K562 (cell line): ENCODE measurements at regions not wholly inside any gene's neighbourhood (a gene's known extent, or its start where the extent isn't known, plus 50 kb on each side); places are given as distances from the start of the nearest gene placed in this dataset.

Experiments
- ATAC-seq: fragments of 200-7000 bp; cut with Tn5 transposase; 3 replicates; pipeline ENCODE4 v1.9.1; 2020; ENCODE audit warnings: moderate library complexity
- BruUV-seq: library from RNA; stranded (reverse); fragments of 400-500 nt; replicated peaks from 2 replicates; lab custom pipeline; 2021; lab: Mats Ljungman, UMichigan
- CTCF ChIA-PET: fragments of 300-600 bp; formaldehyde crosslinking; extraction: SDS; loops from one replicate; lab custom pipeline; 2021; ENCODE audit warnings: low intra/inter-chr PET ratio; lab: Yijun Ruan, JAX
- POLR2A ChIA-PET: fragments of 300-600, 350-650 bp; sonication (Branson Sonifier 250); formaldehyde crosslinking; extraction: SDS; loops from one replicate; lab custom pipeline; 2021; ENCODE audit warnings: antibody characterized with exemption, inconsistent platforms; lab: Yijun Ruan, JAX
- DNase-seq, 4 experiments: peaks; one replicate each; pipeline versions ENCODE4 v3.0.0 to v3.0.0-alpha.2; 2011 to 2018; ENCODE audit warnings: low spot score in 3 of 4, mixed read lengths in 3 of 4; ENCODE audit errors: extremely low read depth in 1 of 4
- FAIRE-seq: peaks from 2 replicates; lab custom pipeline; 2011; peaks lifted over from hg19 to GRCh38; lab: Jason Lieb, UNC
- H2AFZ ChIP-seq: 2 replicates; pipeline ENCODE4 v1.6.0; 2011; ENCODE audit warnings: low read depth, low read length, control low read depth, inconsistent platforms
- H3K27ac ChIP-seq: fragments of 200-600 bp; 3 replicates; pipeline ENCODE4 v1.8.0; 2011; ENCODE audit warnings: low read depth, mild to moderate bottlenecking, control low read depth, inconsistent platforms, low read length, moderate library complexity, mixed read lengths; ENCODE audit errors: extremely low read depth
- H3K27me3 ChIP-seq, 2 experiments: fragments of 300-600 bp in 1 of 2; 2 replicates in 1 of 2; 3 replicates in 1 of 2; pipeline versions ENCODE4 v1.6.0 to v1.8.0; 2011; ENCODE audit warnings: inconsistent platforms in 2 of 2, low read length in 2 of 2, mild to moderate bottlenecking in 1 of 2, mixed read lengths in 1 of 2, moderate library complexity in 1 of 2; ENCODE audit not compliant: control insufficient read depth in 2 of 2, insufficient read depth in 2 of 2
- H3K36me3 ChIP-seq: fragments of 300-600 bp; 3 replicates; pipeline ENCODE4 v1.8.0; 2011; ENCODE audit warnings: mild to moderate bottlenecking, low read length, inconsistent platforms; ENCODE audit not compliant: control insufficient read depth, insufficient read depth
- H3K4me1 ChIP-seq, 2 experiments: fragments of 200-600 bp in 1 of 2; replicated peaks in 1 of 2; 2 replicates in 1 of 2; 3 replicates in 1 of 2; pipeline versions ENCODE4 v1.5.1 to v1.8.0; 2011; ENCODE audit warnings: inconsistent platforms in 2 of 2, low read length in 2 of 2, mild to moderate bottlenecking in 1 of 2, mixed read lengths in 1 of 2, moderate library complexity in 1 of 2; ENCODE audit not compliant: control insufficient read depth in 2 of 2, insufficient read depth in 2 of 2
- H3K4me2 ChIP-seq: 2 replicates; pipeline ENCODE4 v1.6.1; 2011; ENCODE audit warnings: low read length, control low read depth, inconsistent platforms, mixed read lengths; ENCODE audit not compliant: insufficient read depth
- H3K4me3 ChIP-seq: fragments of 200-600 bp; sonication (generic), shearing (Covaris generic); 2 replicates; pipeline ENCODE4 v1.5.1; 2016; ENCODE audit warnings: control low read depth, inconsistent platforms
- H3K79me2 ChIP-seq: fragments of 200-600 bp; 3 replicates; pipeline ENCODE4 v1.8.0; 2011; ENCODE audit warnings: low read length, inconsistent platforms; ENCODE audit not compliant: control insufficient read depth, insufficient read depth
- H3K9ac ChIP-seq, 2 experiments: 2 replicates each; pipeline versions ENCODE4 v1.6.0 to v1.6.1; 2011; ENCODE audit warnings: low read depth in 2 of 2, low read length in 2 of 2, control low read depth in 1 of 2, inconsistent platforms in 1 of 2, mild to moderate bottlenecking in 1 of 2, mixed read lengths in 1 of 2; ENCODE audit not compliant: insufficient read depth in 1 of 2
- H3K9me1 ChIP-seq: one replicate; pipeline ENCODE4 v1.6.0; 2011; ENCODE audit warnings: inconsistent platforms, mild to moderate bottlenecking, low read length, moderate library complexity; ENCODE audit not compliant: control insufficient read depth, insufficient read depth
- H3K9me3 ChIP-seq: replicated peaks from 2 replicates; pipeline ENCODE4 v1.5.1; 2011; ENCODE audit warnings: low read depth, low read length, inconsistent platforms; ENCODE audit not compliant: control insufficient read depth, insufficient read depth
- H4K20me1 ChIP-seq: replicated peaks from 2 replicates; pipeline ENCODE4 v1.6.1; 2011; ENCODE audit warnings: low read length, inconsistent platforms, mixed read lengths; ENCODE audit not compliant: control insufficient read depth, insufficient read depth
- BCL6 ChIP-seq: fragments of 250-450 bp; sonication (Bioruptor Pico); IDR thresholded peaks from 2 replicates; pipeline ENCODE4 v1.4.0; 2020
- ELK3 ChIP-seq: fragments of 450-650 bp; formaldehyde crosslinking; IDR thresholded peaks from 2 replicates; pipeline ENCODE4 v1.4.0; 2020; ENCODE audit warnings: mild to moderate bottlenecking
- HNRNPK ChIP-seq: fragments of 200-400 bp; formaldehyde crosslinking; IDR thresholded peaks from one replicate; pipeline ENCODE4 v1.6.1; 2018; ENCODE audit warnings: mild to moderate bottlenecking, low read depth, low read length; ENCODE audit not compliant: poor library complexity, severe bottlenecking
- KAT7 ChIP-seq: sonication (generic); formaldehyde crosslinking; IDR thresholded peaks from 2 replicates; pipeline ENCODE4 v1.8.0; 2022; ENCODE audit warnings: missing genetic modification reagents, mild to moderate bottlenecking, borderline replicate concordance
- KLF13 ChIP-seq: fragments of 450-650 bp; IDR thresholded peaks from 2 replicates; pipeline ENCODE4 v1.6.1; 2016; ENCODE audit warnings: missing genetic modification characterization, low read depth, mild to moderate bottlenecking, missing compliant biosample characterization, moderate library complexity, borderline replicate concordance
- MBD2 ChIP-seq: sonication (generic); IDR thresholded peaks from 2 replicates; pipeline ENCODE4 v1.6.1; 2016; ENCODE audit warnings: low read depth, borderline replicate concordance
- NCOA1 ChIP-seq: fragments of 450-650 bp; IDR thresholded peaks from 2 replicates; pipeline ENCODE4 v1.6.1; 2016; ENCODE audit warnings: low read depth
- NFE2L1 ChIP-seq: fragments of 450-650 bp; IDR thresholded peaks from 2 replicates; pipeline ENCODE4 v1.6.1; 2016; ENCODE audit warnings: missing genetic modification characterization, low read depth, mild to moderate bottlenecking, missing compliant biosample characterization, moderate library complexity, borderline replicate concordance
- PHF20 ChIP-seq: fragments of 450-650 bp; IDR thresholded peaks from 2 replicates; pipeline ENCODE4 v1.6.1; 2018; ENCODE audit not compliant: partially characterized antibody
- PYGO2 ChIP-seq: fragments of 450-650 bp; IDR thresholded peaks from 2 replicates; pipeline ENCODE4 v1.6.1; 2016; ENCODE audit warnings: mild to moderate bottlenecking, missing genetic modification characterization, moderate library complexity, missing compliant biosample characterization
- SMAD4 ChIP-seq: fragments of 250-450 bp; sonication (Bioruptor Pico); conservative IDR thresholded peaks from 2 replicates; pipeline ENCODE4 v1.8.0; 2021; ENCODE audit warnings: inconsistent platforms, mild to moderate bottlenecking, moderate library complexity
- TSC22D4 ChIP-seq: fragments of 450-650 bp; IDR thresholded peaks from 2 replicates; pipeline ENCODE4 v1.6.1; 2016; ENCODE audit warnings: missing genetic modification characterization, missing biosample characterization, control low read depth
- WHSC1 ChIP-seq: IDR thresholded peaks from one replicate; pipeline ENCODE4 v1.6.1; 2012; ENCODE audit warnings: low read length, control low read depth, inconsistent platforms
- ZNF121 ChIP-seq: sonication (generic); formaldehyde crosslinking; conservative IDR thresholded peaks from 2 replicates; pipeline ENCODE4 v1.8.0; 2022; ENCODE audit warnings: missing genetic modification reagents
- ZNF589 ChIP-seq: fragments of 200-800 bp; sonication (Bioruptor generic); IDR thresholded peaks from 2 replicates; pipeline ENCODE4 v1.6.1; 2016; ENCODE audit warnings: low read depth, missing genetic modification characterization, missing compliant biosample characterization
- WGBS: fragments of 100-300 bp; shearing (Covaris generic); methylation state at CpG from one replicate; pipeline ENCODE4 v1.1.6; 2016; ENCODE audit warnings: low coverage, mixed read lengths; ENCODE audit not compliant: insufficient coverage; ENCODE audit errors: missing lambda C conversion rate; 5-methylcytosine and 5-hydroxymethylcytosine counted together
- in situ Hi-C: fragments of 300-500 bp; cut with MboI; formaldehyde crosslinking; loops from 4 replicates; pipeline ENCODE4 v1.15.0; 2018; ENCODE audit warnings: inconsistent platforms, mixed read lengths
- intact Hi-C: fragments of 100-400 bp; cut with micrococcal nuclease; formaldehyde crosslinking; loops from 2 replicates; pipeline ENCODE4 v1.14.2; 2022

GRCh38 chr5:125424402-125425141 lies 678.1 kb upstream of the ZNF608 start:
- no peaks in the 10 kb centered on the region for H3K9me1 ChIP-seq
- H3K4me3 ChIP-seq: no peak overlapping the region
- H4K20me1 ChIP-seq: no peaks in the 10 kb centered on the region
- no peaks in the 10 kb centered on the region for H3K4me1 ChIP-seq
- no TSS peak for BruUV-seq
- FAIRE-seq: no peak
- H3K27me3 ChIP-seq: no peaks in the 10 kb centered on the region
- no peak overlapping the region for H2AFZ ChIP-seq
- DNase-seq: no peak
- H3K9me3 ChIP-seq: no peaks in the 10 kb centered on the region
- H3K36me3 ChIP-seq: no peaks in the 10 kb centered on the region
- CTCF ChIA-PET: no interaction called here
- no peak overlapping the region for H3K9ac ChIP-seq
- H3K27ac ChIP-seq: no peak overlapping the region
- no peak for ATAC-seq
- no peak overlapping the region for H3K4me2 ChIP-seq
- no peaks in the 10 kb centered on the region for H3K79me2 ChIP-seq
- 3% methylated on average over 6 of the region's 6 CpGs for WGBS
- in situ Hi-C loops (no loop called here), intact Hi-C loops (no loop called here)
- TF ChIP-seq BCL6 (CRISPR knock-in tag): no peak
- no peak for TF ChIP-seq PYGO2
- no peak for TF ChIP-seq HNRNPK
- no peak for TF ChIP-seq ZNF121 (CRISPR knock-in tag)
- TF ChIP-seq NCOA1: no peak
- no peak for TF ChIP-seq PHF20
- TF ChIP-seq TSC22D4 (tag): no peak
- no peak for TF ChIP-seq ELK3 (CRISPR knock-in tag)
- no peak for TF ChIP-seq SMAD4 (CRISPR knock-in tag)
- no peak for TF ChIP-seq ZNF589 (CRISPR knock-in tag)
- TF ChIP-seq MBD2: no peak
- no peak for TF ChIP-seq NFE2L1 (tag)
- TF ChIP-seq KAT7 (CRISPR knock-in tag): no peak
- no peak for TF ChIP-seq KLF13 (tag)
- no peak for TF ChIP-seq WHSC1
- POLR2A ChIA-PET: no interaction called here
